Progenitor cell of endocrine pancreas (in vitro differentiated cells): ENCODE measurements at regions not wholly inside any gene's neighbourhood (a gene's known extent, or its start where the extent isn't known, plus 50 kb on each side); places are given as distances from the start of the nearest gene placed in this dataset.
A peak's percentile ranks its signal among the peaks of the same experiment; 100 is the strongest.
"Not testable (repeated sequence)": the region's sequence is repeated elsewhere in the genome, so short reads cannot be mapped to it uniquely, and the experiment has no call there.

Source experiments
- DNase-seq: peaks from one replicate; pipeline ENCODE4 v3.0.0; 2021; ENCODE audit warnings: low spot score; ENCODE audit not compliant: unreplicated experiment
- H3K27ac Mint-ChIP-seq: 2 replicates; pipeline ENCODE4 v1.8.0; 2021; ENCODE audit warnings: mild to moderate bottlenecking, moderate library complexity, mixed read lengths
- H3K27me3 Mint-ChIP-seq: 2 replicates; pipeline ENCODE4 v1.8.0; 2021; ENCODE audit warnings: mixed read lengths
- H3K36me3 Mint-ChIP-seq: 2 replicates; pipeline ENCODE4 v1.8.0; 2022; ENCODE audit warnings: mixed read lengths; ENCODE audit not compliant: insufficient read depth
- H3K4me1 Mint-ChIP-seq: 2 replicates; pipeline ENCODE4 v1.8.0; 2021; ENCODE audit warnings: low read depth, mixed read lengths
- H3K4me3 Mint-ChIP-seq: 2 replicates; pipeline ENCODE4 v1.8.0; 2021; ENCODE audit warnings: low read depth, mild to moderate bottlenecking, moderate library complexity, mixed read lengths
- H3K9me3 Mint-ChIP-seq: 2 replicates; pipeline ENCODE4 v1.8.0; 2021; ENCODE audit warnings: low read depth, mixed read lengths
- CTCF ChIP-seq: fragments of 200-600 bp; sonication (generic); IDR thresholded peaks from one replicate; pipeline ENCODE4 v1.5.0; 2021; ENCODE audit warnings: antibody characterized with exemption, mild to moderate bottlenecking; ENCODE audit not compliant: unreplicated experiment

DNA sequence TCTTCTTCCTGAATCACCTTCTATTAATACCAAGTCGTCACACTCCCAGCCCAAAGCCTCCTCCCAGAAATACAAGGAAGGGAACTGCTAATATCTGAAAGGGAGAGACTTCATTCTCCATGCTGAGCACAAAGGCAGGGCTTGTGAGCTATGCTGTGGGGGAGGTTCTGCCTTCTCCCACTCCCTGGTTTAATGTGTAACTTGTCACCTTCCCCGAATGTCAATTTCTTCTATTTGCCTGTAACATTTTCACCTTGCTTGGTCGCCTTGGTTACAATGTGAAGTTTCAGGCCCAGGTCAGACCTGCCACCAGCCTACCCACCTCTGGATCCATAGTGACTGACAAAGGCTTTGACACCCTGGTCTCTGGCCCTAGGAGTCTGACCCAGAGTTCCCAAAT is 82.0 kb upstream of the ESRRB start:
- DNase-seq: no peak
- Mint-ChIP-seq H3K27me3 (no peaks in the 10 kb centered on the region), H3K4me3 (peak overlapping the region; percentile 37), H3K27ac (peak overlapping the region; percentile 93), H3K4me1 (peaks cover 35% of the 10 kb centered on the region), H3K9me3 (no peaks in the 10 kb centered on the region), H3K36me3 (no peaks in the 10 kb centered on the region)
- TF ChIP-seq CTCF: no peak

DNA sequence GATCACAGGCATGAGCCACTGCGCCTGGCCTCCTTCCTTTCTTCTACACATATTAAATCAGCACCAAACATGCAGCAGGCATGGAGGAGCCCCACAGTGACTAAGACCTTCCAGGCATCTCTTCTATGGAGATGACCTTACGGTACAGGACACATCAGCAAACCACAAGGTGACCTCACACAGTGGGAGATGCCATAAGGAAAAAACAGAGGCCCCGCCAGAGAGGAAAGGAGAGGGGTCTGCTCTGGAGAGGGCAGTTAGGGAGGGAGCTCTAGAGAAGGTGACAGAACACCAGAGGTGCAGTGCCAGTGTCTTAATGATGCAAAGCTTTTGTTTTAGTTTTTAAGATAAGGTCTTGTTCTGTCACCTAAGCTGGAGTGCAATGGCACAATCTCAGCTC is 81.1 kb upstream of the ESRRB start:
- Mint-ChIP-seq H3K9me3 (no peaks in the 10 kb centered on the region), H3K27ac (peak overlapping the region; percentile 93), H3K4me1 (peaks cover 35% of the 10 kb centered on the region), H3K4me3 (no peak overlapping the region), H3K27me3 (no peaks in the 10 kb centered on the region), H3K36me3 (no peaks in the 10 kb centered on the region)
- no peak for DNase-seq
- no peak for TF ChIP-seq CTCF

GRCh38 chr14:76298896-76299295 is 77.0 kb upstream of the ESRRB start:
- Mint-ChIP-seq H3K27ac (no peak overlapping the region), H3K9me3 (no peaks in the 10 kb centered on the region), H3K27me3 (no peaks in the 10 kb centered on the region), H3K4me1 (peaks cover 22% of the 10 kb centered on the region), H3K4me3 (no peak overlapping the region), H3K36me3 (no peaks in the 10 kb centered on the region)
- no peak for TF ChIP-seq CTCF
- DNase-seq: no peak

- DNase-seq, H3K4me3 Mint-ChIP-seq, H3K9me3 Mint-ChIP-seq, H3K27ac Mint-ChIP-seq, H3K27me3 Mint-ChIP-seq, H3K36me3 Mint-ChIP-seq: not testable (repeated sequence)
- peaks cover 15% of the 10 kb centered on the region for H3K4me1 Mint-ChIP-seq
Observed at GRCh38 chr14:76303188-76303587, 72.7 kb upstream of the ESRRB start.

GRCh38 chr14:76304536-76305267 is 71.2 kb upstream of the ESRRB start:
- DNase-seq: peak; percentile 6

More at GRCh38 chr14:76304536-76305267, 71.2 kb upstream of the ESRRB start:
- no peaks in the 10 kb centered on the region for H3K36me3 Mint-ChIP-seq
- peaks cover 13% of the 10 kb centered on the region for H3K27me3 Mint-ChIP-seq
- H3K9me3 Mint-ChIP-seq: no peaks in the 10 kb centered on the region
- peaks cover 15% of the 10 kb centered on the region for H3K4me1 Mint-ChIP-seq
- H3K27ac Mint-ChIP-seq: no peak overlapping the region
- no peak for TF ChIP-seq CTCF
- H3K4me3 Mint-ChIP-seq: no peak overlapping the region
